Mesenchymal stem cell (in vitro differentiated cells and primary cell): ENCODE measurements at regions not wholly inside any gene's neighbourhood (a gene's known extent, or its start where the extent isn't known, plus 50 kb on each side); places are given as distances from the start of the nearest gene placed in this dataset.

Experiments
- DNase-seq: peaks from one replicate; pipeline ENCODE4 v3.0.0-alpha.2; 2013
- H2AFZ ChIP-seq: one replicate; pipeline ENCODE4 v1.6.1; 2013; ENCODE audit warnings: low read depth, mild to moderate bottlenecking, control low read depth, inconsistent platforms, low read length, moderate library complexity
- H2AK5ac ChIP-seq: 2 replicates; pipeline ENCODE4 v1.6.1; 2013; ENCODE audit warnings: low read length, moderate library complexity, mild to moderate bottlenecking, inconsistent platforms; ENCODE audit not compliant: severe bottlenecking
- H2BK120ac ChIP-seq: one replicate; pipeline ENCODE4 v1.6.1; 2013; ENCODE audit warnings: low read depth, mild to moderate bottlenecking, inconsistent platforms, low read length, moderate library complexity
- H2BK12ac ChIP-seq, 2 experiments: one replicate each; pipeline ENCODE4 v1.6.1; 2013; ENCODE audit warnings: inconsistent platforms in 2 of 2, low read length in 2 of 2, mild to moderate bottlenecking in 2 of 2, moderate library complexity in 2 of 2, control low read depth in 1 of 2
- H2BK15ac ChIP-seq: one replicate; pipeline ENCODE4 v1.6.1; 2013; ENCODE audit warnings: mild to moderate bottlenecking, low read depth, inconsistent platforms; ENCODE audit not compliant: poor library complexity, severe bottlenecking
- H2BK5ac ChIP-seq: 2 replicates; pipeline ENCODE4 v1.6.1; 2013; ENCODE audit warnings: low read depth, mild to moderate bottlenecking, low read length, control low read depth, inconsistent platforms; ENCODE audit not compliant: poor library complexity, severe bottlenecking
- H3K14ac ChIP-seq, 2 experiments: one replicate each; pipeline ENCODE4 v1.6.1; 2013; ENCODE audit warnings: inconsistent platforms in 2 of 2, low read length in 2 of 2, control low read depth in 1 of 2, mild to moderate bottlenecking in 1 of 2, moderate library complexity in 1 of 2
- H3K18ac ChIP-seq, 2 experiments: one replicate each; pipeline ENCODE4 v1.6.1; 2013; ENCODE audit warnings: inconsistent platforms in 2 of 2, low read length in 2 of 2, control low read depth in 1 of 2, low read depth in 1 of 2, mild to moderate bottlenecking in 1 of 2
- H3K23ac ChIP-seq, 2 experiments: one replicate each; pipeline ENCODE4 v1.6.1; 2013; ENCODE audit warnings: inconsistent platforms in 2 of 2, low read length in 2 of 2, mild to moderate bottlenecking in 2 of 2, moderate library complexity in 2 of 2, control low read depth in 1 of 2
- H3K27ac ChIP-seq: 2 replicates; pipeline ENCODE4 v1.5.1; 2013; ENCODE audit warnings: mild to moderate bottlenecking, moderate library complexity, low read length, control low read depth, inconsistent platforms; ENCODE audit not compliant: poor library complexity, severe bottlenecking
- H3K27me3 ChIP-seq, 2 experiments: 2 replicates each; pipeline versions ENCODE4 v1.6.1 to v1.7.0; 2013; ENCODE audit warnings: low read length in 2 of 2, mild to moderate bottlenecking in 2 of 2, moderate library complexity in 2 of 2, control low read depth in 1 of 2, inconsistent platforms in 1 of 2; ENCODE audit not compliant: control insufficient read depth in 1 of 2, insufficient read depth in 1 of 2
- H3K36me3 ChIP-seq, 2 experiments: 2 replicates each; pipeline versions ENCODE4 v1.6.1 to v1.7.0; 2013; ENCODE audit warnings: low read length in 2 of 2, control low read depth in 1 of 2, inconsistent platforms in 1 of 2, low read depth in 1 of 2, mild to moderate bottlenecking in 1 of 2; ENCODE audit not compliant: insufficient read depth in 2 of 2, control insufficient read depth in 1 of 2
- H3K4ac ChIP-seq, 2 experiments: one replicate each; pipeline ENCODE4 v1.6.1; 2013; ENCODE audit warnings: inconsistent platforms in 2 of 2, low read length in 2 of 2, mild to moderate bottlenecking in 2 of 2, moderate library complexity in 2 of 2, control low read depth in 1 of 2, low read depth in 1 of 2
- H3K4me1 ChIP-seq: 2 replicates; pipeline ENCODE4 v1.6.1; 2013; ENCODE audit warnings: low read depth, low read length, control low read depth; ENCODE audit not compliant: control insufficient read depth, insufficient read depth
- H3K4me2 ChIP-seq: 2 replicates; pipeline ENCODE4 v1.6.1; 2013; ENCODE audit warnings: low read length, mild to moderate bottlenecking, inconsistent platforms; ENCODE audit not compliant: poor library complexity, severe bottlenecking
- H3K4me3 ChIP-seq, 2 experiments: 2 replicates each; pipeline versions ENCODE4 v1.5.1 to v1.7.0; 2013; ENCODE audit warnings: low read length in 2 of 2, mild to moderate bottlenecking in 2 of 2, control low read depth in 1 of 2, low read depth in 1 of 2; ENCODE audit not compliant: insufficient read depth in 1 of 2
- H3K79me1 ChIP-seq: replicated peaks from 2 replicates; pipeline ENCODE4 v1.6.1; 2013; ENCODE audit warnings: mild to moderate bottlenecking, control low read depth, low read length, inconsistent platforms; ENCODE audit not compliant: poor library complexity, severe bottlenecking
- H3K9ac ChIP-seq: 2 replicates; pipeline ENCODE4 v1.7.0; 2013; ENCODE audit warnings: mild to moderate bottlenecking, low read length, moderate library complexity
- H3K9me3 ChIP-seq: 2 replicates; pipeline ENCODE4 v1.7.0; 2013; ENCODE audit warnings: mild to moderate bottlenecking, low read length; ENCODE audit not compliant: control insufficient read depth
- H4K8ac ChIP-seq: one replicate; pipeline ENCODE4 v1.6.1; 2013; ENCODE audit warnings: inconsistent platforms, mild to moderate bottlenecking, low read length, moderate library complexity
- H4K91ac ChIP-seq: one replicate; pipeline ENCODE4 v1.6.1; 2013; ENCODE audit warnings: mild to moderate bottlenecking, low read length, inconsistent platforms
- WGBS: methylation state at CpG from one replicate; pipeline ENCODE4 v1.1.7; 2013; ENCODE audit warnings: mixed read lengths; 5-methylcytosine and 5-hydroxymethylcytosine counted together

DNA sequence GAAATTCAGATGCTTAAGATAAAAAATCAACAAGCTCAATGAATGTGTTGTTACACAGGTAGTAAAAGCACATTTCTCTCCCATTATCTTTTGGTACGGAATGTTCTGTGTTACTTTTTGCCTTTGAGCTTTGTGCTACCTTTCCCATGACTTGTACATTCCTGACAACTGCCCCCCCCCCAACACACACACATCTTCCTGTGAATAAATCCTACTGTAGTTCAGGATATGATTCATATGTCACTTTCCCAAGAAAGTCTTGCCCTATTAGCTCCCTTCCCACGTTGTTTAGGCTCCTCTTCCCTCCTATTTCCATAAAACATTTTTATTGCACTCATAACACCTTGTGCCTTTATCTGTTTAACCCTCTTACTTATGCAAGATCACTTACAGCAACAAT is 442.6 kb upstream of the LRATD1 start:
- H3K14ac ChIP-seq: no peak overlapping the region
- no peaks in the 10 kb centered on the region for H3K79me1 ChIP-seq
- no peak for DNase-seq
- no peak overlapping the region for H2BK120ac ChIP-seq
- H3K4me2 ChIP-seq: no peak overlapping the region
- no peak overlapping the region for H3K23ac ChIP-seq
- H3K9ac ChIP-seq: no peak overlapping the region
- H2BK15ac ChIP-seq: no peak overlapping the region
- H3K27ac ChIP-seq: no peak overlapping the region
- no peak overlapping the region for H2BK12ac ChIP-seq
- WGBS: 36% methylated on average over 2 of the region's 2 CpGs
- no peak overlapping the region for H3K4me3 ChIP-seq
- H3K4ac ChIP-seq: no peak overlapping the region
- no peak overlapping the region for H4K8ac ChIP-seq
- H3K27me3 ChIP-seq: no peaks in the 10 kb centered on the region
- H2BK5ac ChIP-seq: no peak overlapping the region
- H3K4me1 ChIP-seq: no peaks in the 10 kb centered on the region
- H3K36me3 ChIP-seq: no peaks in the 10 kb centered on the region
- no peak overlapping the region for H3K18ac ChIP-seq
- peaks cover 6% of the 10 kb centered on the region for H3K9me3 ChIP-seq
- H2AK5ac ChIP-seq: no peak overlapping the region
- no peak overlapping the region for H4K91ac ChIP-seq
- H2AFZ ChIP-seq: no peak overlapping the region

DNA sequence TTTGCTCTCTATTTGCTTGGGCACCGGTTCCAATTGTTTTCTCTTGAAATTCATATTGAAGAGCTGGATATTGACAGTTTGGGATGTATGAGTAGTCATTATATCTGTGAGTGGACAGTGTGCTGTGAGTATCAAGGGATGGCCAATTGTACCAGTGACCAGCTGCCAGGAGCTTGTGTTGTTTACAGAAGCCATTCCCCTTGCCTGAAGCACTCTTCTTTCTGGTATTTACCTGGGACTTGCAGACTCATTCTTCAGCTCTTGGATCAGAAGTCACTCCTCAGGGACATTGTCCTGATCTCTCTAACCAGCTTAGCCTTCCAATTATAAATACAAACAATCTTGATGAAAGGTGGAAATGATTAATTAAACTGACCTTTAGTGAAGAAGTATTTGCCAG is 438.3 kb upstream of the LRATD1 start:
- Histone ChIP-seq H3K9ac (no peak overlapping the region), H2BK120ac (no peak overlapping the region), H3K23ac (no peak overlapping the region), H2AFZ (no peak overlapping the region), H4K91ac (no peak overlapping the region), H2BK12ac (no peak overlapping the region), H3K27ac (no peak overlapping the region), H3K4me3 (no peak overlapping the region), H3K14ac (no peak overlapping the region), H3K4me2 (no peak overlapping the region), H3K9me3 (peaks cover 6% of the 10 kb centered on the region), H3K4me1 (no peaks in the 10 kb centered on the region), H3K79me1 (no peaks in the 10 kb centered on the region), H2AK5ac (no peak overlapping the region), H3K18ac (no peak overlapping the region), H4K8ac (no peak overlapping the region), H3K27me3 (no peaks in the 10 kb centered on the region), H2BK5ac (no peak overlapping the region), H2BK15ac (no peak overlapping the region), H3K36me3 (no peaks in the 10 kb centered on the region), H3K4ac (no peak overlapping the region)
- WGBS: 85% methylated on average over 1 of the region's 1 CpG
- DNase-seq: no peak

DNA sequence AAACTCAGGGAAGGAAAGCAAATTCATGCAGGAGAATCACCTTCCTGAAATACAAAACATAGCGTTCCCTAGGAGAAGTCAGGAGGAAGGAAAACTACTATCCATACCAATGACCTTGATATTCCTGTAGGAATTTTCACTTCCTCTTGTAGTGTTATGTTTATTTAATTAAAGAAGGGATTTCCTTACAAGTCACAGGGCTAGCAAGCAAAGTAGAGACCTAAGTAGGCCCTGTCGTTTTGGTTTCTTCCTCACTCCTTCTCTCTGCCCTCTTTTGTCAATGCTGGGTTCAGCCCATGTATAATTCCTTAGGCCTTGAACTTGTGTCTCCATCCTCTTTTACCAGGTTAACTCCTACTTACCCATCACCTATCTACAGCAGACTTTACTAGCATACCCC is 435.2 kb upstream of the LRATD1 start:
- Histone ChIP-seq H2BK15ac (no peak overlapping the region), H3K18ac (no peak overlapping the region), H3K4me1 (no peaks in the 10 kb centered on the region), H4K8ac (no peak overlapping the region), H2AFZ (no peak overlapping the region), H3K23ac (no peak overlapping the region), H3K27ac (no peak overlapping the region), H3K9me3 (no peaks in the 10 kb centered on the region), H3K4me2 (no peak overlapping the region), H3K4ac (no peak overlapping the region), H4K91ac (no peak overlapping the region), H3K4me3 (no peak overlapping the region), H2AK5ac (no peak overlapping the region), H3K27me3 (no peaks in the 10 kb centered on the region), H2BK120ac (no peak overlapping the region), H3K9ac (no peak overlapping the region), H2BK12ac (no peak overlapping the region), H2BK5ac (no peak overlapping the region), H3K14ac (no peak overlapping the region), H3K36me3 (no peaks in the 10 kb centered on the region), H3K79me1 (no peaks in the 10 kb centered on the region)
- no peak for DNase-seq
- WGBS: 0% methylated on average over 1 of the region's 2 CpGs

DNA sequence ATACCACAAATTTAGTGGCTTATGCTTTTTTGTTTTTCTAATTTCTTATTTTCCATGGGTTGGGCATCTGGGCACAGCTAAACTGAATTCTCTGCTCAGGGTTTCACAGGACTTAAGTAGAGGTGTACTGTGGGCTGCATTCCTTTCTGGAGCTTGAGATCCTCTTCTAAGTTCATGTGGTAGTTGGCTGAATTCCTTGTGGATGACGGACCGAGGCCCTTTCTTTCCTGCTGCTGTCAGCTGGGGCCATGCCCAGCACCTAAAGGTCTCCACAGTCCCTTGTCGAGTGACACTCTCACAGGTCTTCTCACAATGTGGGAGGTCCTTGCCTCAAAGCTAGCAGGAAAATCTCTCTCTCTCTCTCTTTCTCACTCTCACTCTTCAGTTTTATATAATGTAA is 433.5 kb upstream of the LRATD1 start:
- no peak for DNase-seq
- Histone ChIP-seq H2BK120ac (no peak overlapping the region), H3K4me1 (no peaks in the 10 kb centered on the region), H3K14ac (no peak overlapping the region), H3K4me3 (no peak overlapping the region), H3K36me3 (no peaks in the 10 kb centered on the region), H2AFZ (no peak overlapping the region), H4K8ac (no peak overlapping the region), H2BK12ac (no peak overlapping the region), H3K27ac (no peak overlapping the region), H2BK5ac (no peak overlapping the region), H3K4ac (no peak overlapping the region), H3K23ac (no peak overlapping the region), H2BK15ac (no peak overlapping the region), H4K91ac (no peak overlapping the region), H3K18ac (no peak overlapping the region), H3K9ac (no peak overlapping the region), H3K27me3 (no peaks in the 10 kb centered on the region), H3K4me2 (no peak overlapping the region), H3K79me1 (no peaks in the 10 kb centered on the region), H3K9me3 (peaks cover 2% of the 10 kb centered on the region), H2AK5ac (no peak overlapping the region)
- 63% methylated on average over 2 of the region's 3 CpGs for WGBS
